Glutamatergic neuron (in vitro differentiated cells): ENCODE measurements at regions not wholly inside any gene's neighbourhood (a gene's known extent, or its start where the extent isn't known, plus 50 kb on each side); places are given as distances from the start of the nearest gene placed in this dataset.

Experiments used
- DNase-seq: peaks from one replicate; pipeline ENCODE4 v3.0.0; 2022
- H3K27ac Mint-ChIP-seq: one replicate; pipeline ENCODE4 v1.8.0; 2020; ENCODE audit warnings: mild to moderate bottlenecking, mixed read lengths, inconsistent platforms; ENCODE audit not compliant: unreplicated experiment
- H3K27me3 Mint-ChIP-seq: one replicate; pipeline ENCODE4 v1.8.0; 2020; ENCODE audit warnings: mild to moderate bottlenecking, moderate library complexity, mixed read lengths, inconsistent platforms; ENCODE audit not compliant: unreplicated experiment
- H3K36me3 Mint-ChIP-seq: one replicate; pipeline ENCODE4 v1.8.0; 2020; ENCODE audit warnings: mild to moderate bottlenecking, mixed read lengths, inconsistent platforms; ENCODE audit not compliant: unreplicated experiment
- H3K4me1 Mint-ChIP-seq: one replicate; pipeline ENCODE4 v1.8.0; 2020; ENCODE audit warnings: mild to moderate bottlenecking, low read depth, mixed read lengths, inconsistent platforms; ENCODE audit not compliant: unreplicated experiment
- H3K4me3 Mint-ChIP-seq: one replicate; pipeline ENCODE4 v1.8.0; 2020; ENCODE audit warnings: mild to moderate bottlenecking, mixed read lengths, inconsistent platforms; ENCODE audit not compliant: unreplicated experiment
- H3K9me3 Mint-ChIP-seq: one replicate; pipeline ENCODE4 v1.8.0; 2020; ENCODE audit warnings: mild to moderate bottlenecking, moderate library complexity, mixed read lengths, inconsistent platforms; ENCODE audit not compliant: unreplicated experiment
- TF ChIP-seq, protein P1 (sequence below): fragments of 200-600 bp; sonication (generic); IDR thresholded peaks from one replicate; pipeline ENCODE4 v1.5.0; 2021; ENCODE audit not compliant: partially characterized antibody, unreplicated experiment

GRCh38 chr4:135319685-135320084 is 1118.1 kb upstream of the PABPC4L start:
- DNase-seq, result no peak
- no peak overlapping the region for H3K4me3 Mint-ChIP-seq
- peaks cover 1% of the 10 kb centered on the region for H3K4me1 Mint-ChIP-seq
- no peaks in the 10 kb centered on the region for H3K36me3 Mint-ChIP-seq
- H3K27ac Mint-ChIP-seq, result no peak overlapping the region
- no peaks in the 10 kb centered on the region for H3K27me3 Mint-ChIP-seq
- no peaks in the 10 kb centered on the region for H3K9me3 Mint-ChIP-seq
- TF ChIP-seq, protein P1, sequence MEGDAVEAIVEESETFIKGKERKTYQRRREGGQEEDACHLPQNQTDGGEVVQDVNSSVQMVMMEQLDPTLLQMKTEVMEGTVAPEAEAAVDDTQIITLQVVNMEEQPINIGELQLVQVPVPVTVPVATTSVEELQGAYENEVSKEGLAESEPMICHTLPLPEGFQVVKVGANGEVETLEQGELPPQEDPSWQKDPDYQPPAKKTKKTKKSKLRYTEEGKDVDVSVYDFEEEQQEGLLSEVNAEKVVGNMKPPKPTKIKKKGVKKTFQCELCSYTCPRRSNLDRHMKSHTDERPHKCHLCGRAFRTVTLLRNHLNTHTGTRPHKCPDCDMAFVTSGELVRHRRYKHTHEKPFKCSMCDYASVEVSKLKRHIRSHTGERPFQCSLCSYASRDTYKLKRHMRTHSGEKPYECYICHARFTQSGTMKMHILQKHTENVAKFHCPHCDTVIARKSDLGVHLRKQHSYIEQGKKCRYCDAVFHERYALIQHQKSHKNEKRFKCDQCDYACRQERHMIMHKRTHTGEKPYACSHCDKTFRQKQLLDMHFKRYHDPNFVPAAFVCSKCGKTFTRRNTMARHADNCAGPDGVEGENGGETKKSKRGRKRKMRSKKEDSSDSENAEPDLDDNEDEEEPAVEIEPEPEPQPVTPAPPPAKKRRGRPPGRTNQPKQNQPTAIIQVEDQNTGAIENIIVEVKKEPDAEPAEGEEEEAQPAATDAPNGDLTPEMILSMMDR, result no peak

DNA sequence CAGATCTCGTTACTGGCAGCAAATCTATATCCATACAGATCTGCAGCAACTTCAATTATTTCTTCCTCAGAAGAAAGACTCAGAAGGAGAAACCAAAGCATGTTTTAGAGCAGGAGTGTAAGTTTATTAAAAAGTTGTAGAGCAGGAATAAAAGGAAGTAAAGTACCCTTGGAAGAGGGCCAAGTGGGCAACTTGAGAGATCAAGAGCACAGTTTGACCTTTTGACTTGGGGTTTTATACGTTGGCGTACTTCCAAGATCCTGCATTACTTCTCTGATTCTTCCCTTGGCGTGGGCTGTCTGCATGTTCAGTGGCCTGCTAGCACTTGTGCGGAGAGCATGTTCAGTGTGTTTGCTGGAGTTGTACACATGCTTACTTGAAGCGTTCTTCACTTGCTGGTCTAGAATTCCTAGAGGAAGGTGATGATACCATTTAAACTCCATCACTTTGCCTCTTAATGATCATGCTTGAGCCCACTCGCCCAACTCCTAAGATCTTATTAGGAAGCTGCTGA is 1114.7 kb upstream of the PABPC4L start:
- Mint-ChIP-seq H3K4me3 (no peak overlapping the region), H3K27me3 (no peaks in the 10 kb centered on the region), H3K4me1 (no peaks in the 10 kb centered on the region), H3K27ac (no peak overlapping the region), H3K36me3 (no peaks in the 10 kb centered on the region), H3K9me3 (no peaks in the 10 kb centered on the region)
- TF ChIP-seq, protein P1, result no peak
- no peak for DNase-seq

DNA sequence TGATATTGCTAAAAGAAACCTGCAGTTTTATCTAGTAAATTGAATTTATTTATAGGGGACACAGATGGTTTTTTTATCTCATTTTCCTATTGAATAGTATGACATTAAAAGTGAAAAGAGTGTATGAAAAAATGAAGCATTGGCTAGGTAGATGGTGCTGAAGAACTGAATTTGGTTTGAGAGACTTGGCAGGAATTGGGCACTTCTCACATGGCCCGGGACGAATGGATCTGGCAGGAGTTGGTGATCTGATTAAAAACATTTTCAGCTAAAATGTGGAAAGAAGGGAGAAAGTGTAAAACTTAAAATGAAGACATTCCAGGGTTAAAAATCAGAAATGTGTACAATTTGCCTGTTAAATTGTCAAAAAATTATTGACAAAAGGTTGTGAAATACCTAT is 1088.5 kb upstream of the PABPC4L start:
- TF ChIP-seq, protein P1, result no peak
- Mint-ChIP-seq H3K4me3 (no peak overlapping the region), H3K9me3 (peaks cover 2% of the 10 kb centered on the region), H3K27me3 (no peaks in the 10 kb centered on the region), H3K27ac (no peak overlapping the region), H3K36me3 (no peaks in the 10 kb centered on the region), H3K4me1 (no peaks in the 10 kb centered on the region)
- DNase-seq, result no peak

- no peaks in the 10 kb centered on the region for H3K36me3 Mint-ChIP-seq
- H3K9me3 Mint-ChIP-seq, result no peaks in the 10 kb centered on the region
- H3K27ac Mint-ChIP-seq, result no peak overlapping the region
- no peaks in the 10 kb centered on the region for H3K4me1 Mint-ChIP-seq
- no peak for DNase-seq
- TF ChIP-seq, protein P1, result no peak
- no peak overlapping the region for H3K4me3 Mint-ChIP-seq
- no peaks in the 10 kb centered on the region for H3K27me3 Mint-ChIP-seq
Observed at GRCh38 chr4:135283934-135284333, 1082.3 kb upstream of the PABPC4L start.

- Mint-ChIP-seq H3K36me3 (no peaks in the 10 kb centered on the region), H3K9me3 (no peaks in the 10 kb centered on the region), H3K4me3 (no peak overlapping the region), H3K27me3 (no peaks in the 10 kb centered on the region), H3K4me1 (no peaks in the 10 kb centered on the region), H3K27ac (no peak overlapping the region)
- no peak for DNase-seq
- TF ChIP-seq, protein P1, result no peak
Observed at GRCh38 chr4:135282676-135283075, 1081.1 kb upstream of the PABPC4L start.
